Epithelial cell of proximal tubule (primary cell): ENCODE measurements at regions not wholly inside any gene's neighbourhood (a gene's known extent, or its start where the extent isn't known, plus 50 kb on each side); places are given as distances from the start of the nearest gene placed in this dataset.

Source experiments
- DNase-seq: peaks from one replicate; pipeline ENCODE4 v3.0.0-alpha.2; 2011; ENCODE audit warnings: low read depth
- H3K4me3 ChIP-seq: 2 replicates; pipeline ENCODE4 v1.5.1; 2011; ENCODE audit warnings: low read depth, mild to moderate bottlenecking, low read length
- TF ChIP-seq, protein P1 (sequence below): conservative IDR thresholded peaks from 2 replicates; pipeline ENCODE4 v1.5.1; 2012; ENCODE audit warnings: low read depth, mild to moderate bottlenecking, low read length

DNA sequence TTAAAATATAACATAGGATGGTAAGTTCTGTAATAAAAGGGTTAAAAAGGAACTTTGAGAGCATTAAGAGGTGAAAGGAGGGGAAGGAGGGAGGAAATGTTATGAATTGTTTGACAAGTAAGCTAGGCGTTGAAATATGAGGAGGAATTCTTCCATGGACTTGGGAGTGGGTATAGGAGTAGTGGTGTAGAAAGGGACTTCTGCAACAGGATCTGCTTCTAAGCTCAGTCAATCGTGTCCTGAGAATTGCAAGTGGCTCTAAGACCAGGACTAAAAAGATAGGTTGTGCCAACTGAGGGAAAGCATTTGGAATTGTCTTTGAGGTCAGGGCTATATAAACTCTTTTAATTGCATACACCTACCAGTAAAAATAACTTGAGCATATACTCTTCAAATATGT is 74.1 kb upstream of the SLC38A2 start:
- TF ChIP-seq, protein P1, sequence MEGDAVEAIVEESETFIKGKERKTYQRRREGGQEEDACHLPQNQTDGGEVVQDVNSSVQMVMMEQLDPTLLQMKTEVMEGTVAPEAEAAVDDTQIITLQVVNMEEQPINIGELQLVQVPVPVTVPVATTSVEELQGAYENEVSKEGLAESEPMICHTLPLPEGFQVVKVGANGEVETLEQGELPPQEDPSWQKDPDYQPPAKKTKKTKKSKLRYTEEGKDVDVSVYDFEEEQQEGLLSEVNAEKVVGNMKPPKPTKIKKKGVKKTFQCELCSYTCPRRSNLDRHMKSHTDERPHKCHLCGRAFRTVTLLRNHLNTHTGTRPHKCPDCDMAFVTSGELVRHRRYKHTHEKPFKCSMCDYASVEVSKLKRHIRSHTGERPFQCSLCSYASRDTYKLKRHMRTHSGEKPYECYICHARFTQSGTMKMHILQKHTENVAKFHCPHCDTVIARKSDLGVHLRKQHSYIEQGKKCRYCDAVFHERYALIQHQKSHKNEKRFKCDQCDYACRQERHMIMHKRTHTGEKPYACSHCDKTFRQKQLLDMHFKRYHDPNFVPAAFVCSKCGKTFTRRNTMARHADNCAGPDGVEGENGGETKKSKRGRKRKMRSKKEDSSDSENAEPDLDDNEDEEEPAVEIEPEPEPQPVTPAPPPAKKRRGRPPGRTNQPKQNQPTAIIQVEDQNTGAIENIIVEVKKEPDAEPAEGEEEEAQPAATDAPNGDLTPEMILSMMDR, result no peak
- H3K4me3 ChIP-seq, result no peak overlapping the region
- no peak for DNase-seq

DNA sequence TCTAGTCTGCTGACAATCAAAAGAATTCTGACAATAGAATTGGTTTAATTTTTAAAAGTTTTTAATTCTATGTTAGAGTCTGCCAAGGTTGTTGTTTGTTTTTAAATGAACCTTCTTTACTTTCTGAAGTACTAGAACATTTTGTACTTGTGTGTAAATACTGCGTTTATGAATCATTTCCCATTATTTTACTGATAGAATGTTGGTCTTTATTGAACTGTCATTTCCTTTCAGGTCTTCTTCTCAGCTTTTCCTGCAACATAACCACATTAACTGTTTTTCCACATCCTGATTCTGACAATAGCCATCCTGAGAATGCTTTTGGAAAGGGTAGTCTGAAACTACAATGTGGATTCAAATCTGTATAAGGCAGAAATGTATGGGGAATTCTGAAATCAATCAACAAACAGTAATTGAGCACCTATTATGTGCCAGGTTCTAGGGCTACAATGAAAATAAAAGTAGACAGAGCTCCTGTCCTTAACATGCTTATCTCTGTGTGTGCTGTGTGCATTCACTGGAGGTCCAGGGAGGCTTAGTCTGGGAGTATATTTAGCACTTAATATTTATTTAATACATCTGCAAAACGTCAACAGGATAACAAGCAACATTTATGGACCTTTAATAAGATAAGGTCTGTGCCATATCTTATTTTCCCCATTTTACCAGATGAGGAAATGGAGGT is 73.1 kb upstream of the SLC38A2 start:
- DNase-seq, result no peak
- TF ChIP-seq, protein P1, result no peak
- H3K4me3 ChIP-seq, result no peak overlapping the region

DNA sequence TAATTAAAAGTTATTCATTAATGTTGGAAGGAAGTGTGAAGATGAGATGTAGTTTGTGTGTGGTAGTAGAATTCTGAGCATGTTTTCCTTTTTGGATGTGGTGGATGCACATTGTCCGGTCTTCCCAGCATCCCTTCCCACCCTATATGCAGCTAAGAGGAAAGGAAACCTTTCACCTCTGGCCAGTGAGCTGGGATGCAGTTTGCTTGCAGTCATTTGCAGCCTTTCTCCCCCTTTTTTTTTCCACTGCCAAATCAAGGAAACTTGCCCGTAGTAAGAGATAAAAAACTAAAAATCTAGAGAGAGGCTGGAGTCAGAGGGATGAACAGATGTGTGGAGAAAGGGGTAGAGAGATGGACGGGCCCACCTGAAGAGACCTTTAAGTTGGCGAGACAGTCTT is 72.5 kb upstream of the SLC38A2 start:
- DNase-seq, result no peak
- TF ChIP-seq, protein P1, result no peak
- no peak overlapping the region for H3K4me3 ChIP-seq

DNA sequence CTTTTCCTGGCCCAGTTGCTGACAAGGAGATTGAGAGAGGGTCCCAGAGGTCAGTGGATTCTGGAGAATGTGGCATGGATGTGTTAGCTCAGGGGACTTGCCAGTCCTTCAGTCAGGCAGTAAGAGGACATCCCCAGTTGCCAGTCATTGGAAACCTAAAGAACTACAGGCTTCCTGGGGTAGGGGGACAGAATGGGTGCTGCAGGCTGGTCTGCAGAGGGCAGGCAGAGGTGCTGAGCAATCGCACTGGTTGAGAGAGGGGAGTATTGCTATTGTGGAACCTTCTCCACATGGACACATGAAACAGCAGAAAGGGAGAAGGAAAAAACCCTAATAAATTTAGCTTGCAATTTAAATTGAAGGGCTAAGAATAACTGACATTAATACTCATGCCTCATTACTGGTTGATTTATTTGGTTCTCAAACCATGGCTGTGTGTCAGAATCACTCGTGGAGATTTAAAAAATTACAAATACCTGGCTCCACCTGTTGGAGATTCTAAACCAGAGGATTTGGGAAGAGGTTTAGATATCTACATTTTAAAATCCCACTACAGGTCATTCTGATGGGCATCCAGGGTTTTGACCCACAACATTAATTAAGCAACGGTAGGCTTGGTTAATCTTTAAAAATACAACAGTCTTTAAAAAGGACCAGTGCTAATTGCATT is 71.2 kb upstream of the SLC38A2 start:
- DNase-seq, result no peak
- TF ChIP-seq, protein P1, result no peak
- H3K4me3 ChIP-seq, result no peak overlapping the region

DNA sequence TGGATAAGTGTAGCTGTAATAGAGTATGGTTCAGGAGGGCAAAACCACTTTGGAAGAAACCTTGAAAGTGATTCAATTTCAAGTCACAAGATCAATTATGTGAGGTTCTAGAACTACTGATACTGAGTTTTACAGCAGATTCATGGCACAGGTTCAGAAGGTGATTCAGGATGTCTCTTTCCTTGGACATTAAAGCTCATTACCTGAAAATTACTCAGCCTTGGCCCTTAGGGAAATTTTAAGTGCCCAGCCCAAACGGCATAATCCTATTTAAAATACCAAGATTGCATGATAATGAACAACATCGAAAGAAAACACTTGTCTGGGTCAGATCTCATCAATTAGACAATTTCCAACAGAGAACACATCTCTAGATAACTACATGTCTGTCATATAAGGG is 70.2 kb upstream of the SLC38A2 start:
- TF ChIP-seq, protein P1, result no peak
- no peak overlapping the region for H3K4me3 ChIP-seq
- peak; percentile 36 for DNase-seq

DNA sequence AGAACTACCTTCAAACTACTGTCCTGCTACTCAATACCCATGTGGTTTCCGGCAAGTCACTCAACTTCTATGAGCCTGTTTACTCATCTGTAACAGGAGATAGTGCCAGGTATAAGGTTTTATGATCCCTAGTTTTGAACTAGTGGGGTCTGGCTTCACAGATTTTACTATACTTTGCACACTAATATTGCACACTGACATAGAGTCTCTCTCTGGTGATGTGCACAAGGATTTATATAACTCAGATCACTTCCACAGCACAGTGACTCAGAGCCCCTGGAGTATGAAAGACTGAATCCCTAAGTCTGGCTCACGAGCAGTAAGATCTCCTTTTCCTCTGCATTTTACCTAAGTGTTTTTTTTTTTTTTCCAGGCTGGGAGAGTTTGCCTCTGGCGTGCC is 69.7 kb upstream of the SLC38A2 start:
- DNase-seq, result peak; percentile 69
- H3K4me3 ChIP-seq, result no peak overlapping the region
- TF ChIP-seq, protein P1, result no peak
